Lower leg skin (tissue), 3 donors: ENCODE measurements at regions not wholly inside any gene's neighbourhood (a gene's known extent, or its start where the extent isn't known, plus 50 kb on each side); places are given as distances from the start of the nearest gene placed in this dataset.

Experiments
- CTCF ChIP-seq, 3 donors: fragments of 450-650 bp; IDR thresholded peaks; one replicate each; pipeline ENCODE4 v1.5.1; 2016; ENCODE audit warnings: antibody characterized with exemption in 3 of 3, mild to moderate bottlenecking in 3 of 3, moderate library complexity in 2 of 3
- POLR2A ChIP-seq, 2 donors: fragments of 450-650 bp; IDR thresholded peaks; one replicate each; pipeline ENCODE4 v1.6.1; 2016 to 2017; ENCODE audit warnings: antibody characterized with exemption in 2 of 2, mild to moderate bottlenecking in 1 of 2, moderate library complexity in 1 of 2

- TF ChIP-seq CTCF (IDR thresholded peaks at IDR 0.05): no peak
- no peak for TF ChIP-seq POLR2A (IDR thresholded peaks at IDR 0.05)
These were observed 336.0 kb downstream of the RPS4Y2 start for GRCh38 chrY:21091909-21092308.
